Uterus (tissue), 2 donors: ENCODE measurements at regions not wholly inside any gene's neighbourhood (a gene's known extent, or its start where the extent isn't known, plus 50 kb on each side); places are given as distances from the start of the nearest gene placed in this dataset.

ENCODE experiments used
- CTCF ChIP-seq, 4 experiments: fragments of 200-600 bp in 2 of 4; fragments of 450-650 bp in 2 of 4; sonication (generic) in 2 of 4; IDR thresholded peaks; one replicate each; pipeline ENCODE4 v1.5.1; 2016 to 2019; ENCODE audit warnings: antibody characterized with exemption in 4 of 4, mild to moderate bottlenecking in 2 of 4, moderate library complexity in 1 of 4
- POLR2A ChIP-seq, 2 donors: fragments of 450-650 bp; IDR thresholded peaks; one replicate each; pipeline ENCODE4 v1.6.1; 2016; ENCODE audit warnings: antibody characterized with exemption in 2 of 2, mild to moderate bottlenecking in 1 of 2, moderate library complexity in 1 of 2

DNA sequence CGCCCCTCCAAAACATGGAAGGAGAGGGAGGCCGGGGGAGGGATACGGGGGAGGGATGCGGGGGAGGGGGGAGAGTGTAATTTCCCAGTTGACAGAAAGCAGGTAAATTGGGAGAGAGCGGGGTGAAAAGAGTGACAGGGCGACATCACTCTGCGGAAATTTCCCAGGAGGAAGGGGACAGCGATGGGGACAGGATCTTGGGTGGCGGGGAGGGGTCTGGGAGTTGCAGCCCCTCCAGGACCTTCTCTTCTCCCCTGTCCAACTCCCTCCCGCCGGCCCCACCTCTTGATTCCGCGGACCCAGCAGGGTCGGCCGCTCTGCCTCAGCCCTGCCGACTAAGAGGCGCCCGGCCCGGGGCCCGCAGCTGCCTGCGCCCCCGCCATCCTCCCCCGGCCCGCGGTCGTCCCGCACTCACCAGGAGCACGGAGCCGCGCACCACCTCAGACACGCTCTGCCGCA, 108.0 kb upstream of the DOCK9 start:
- TF ChIP-seq CTCF (IDR thresholded peaks at IDR 0.05) (no peak), POLR2A (IDR thresholded peaks at IDR 0.05) (no peak)
